CD4-positive, CD25-positive, alpha-beta regulatory T cell (primary cell): ENCODE measurements at regions not wholly inside any gene's neighbourhood (a gene's known extent, or its start where the extent isn't known, plus 50 kb on each side); places are given as distances from the start of the nearest gene placed in this dataset.

Experiments used
- ATAC-seq, 2 donors: fragments of 150-1000 bp; cut with Tn5 transposase; one replicate each; pipeline ENCODE4 v1.10.0; 2021; ENCODE audit warnings: low read depth in 2 of 2, moderate number of reproducible peaks in 2 of 2, moderate library complexity in 1 of 2
- DNase-seq, 3 donors: peaks; one replicate each; pipeline versions ENCODE4 v3.0.0 to v3.0.0-alpha.2; 2012 to 2022; ENCODE audit warnings: mixed read lengths in 1 of 3
- H3K27ac ChIP-seq: one replicate; pipeline ENCODE4 v1.7.0; 2013; ENCODE audit warnings: mild to moderate bottlenecking, low read length; ENCODE audit not compliant: insufficient read depth, poor library complexity, severe bottlenecking
- H3K27me3 ChIP-seq: one replicate; pipeline ENCODE4 v1.7.0; 2013; ENCODE audit warnings: low read length; ENCODE audit not compliant: control insufficient read depth, insufficient read depth
- H3K36me3 ChIP-seq: one replicate; pipeline ENCODE4 v1.7.0; 2013; ENCODE audit warnings: mild to moderate bottlenecking, low read length, moderate library complexity; ENCODE audit not compliant: control insufficient read depth, insufficient read depth
- H3K4me1 ChIP-seq: 2 replicates; pipeline ENCODE4 v1.7.0; 2013; ENCODE audit warnings: mild to moderate bottlenecking, low read length; ENCODE audit not compliant: insufficient read depth, control insufficient read depth, poor library complexity, severe bottlenecking
- H3K4me3 ChIP-seq: one replicate; pipeline ENCODE4 v1.7.0; 2013; ENCODE audit warnings: low read depth, mild to moderate bottlenecking, low read length, moderate library complexity
- H3K9me3 ChIP-seq, 2 experiments: 1 replicate in 1 of 2; 2 replicates in 1 of 2; pipeline ENCODE4 v1.7.0; 2013; ENCODE audit warnings: low read length in 2 of 2, mild to moderate bottlenecking in 1 of 2, moderate library complexity in 1 of 2; ENCODE audit not compliant: control insufficient read depth in 2 of 2
- H3K27ac Mint-ChIP-seq, 3 donors: one replicate each; pipeline ENCODE4 v1.8.0; 2020 to 2022; ENCODE audit warnings: mild to moderate bottlenecking in 3 of 3, mixed read lengths in 3 of 3, moderate library complexity in 2 of 3
- H3K27me3 Mint-ChIP-seq: one replicate; pipeline ENCODE4 v1.8.0; 2022; ENCODE audit warnings: mild to moderate bottlenecking, mixed read lengths
- H3K36me3 Mint-ChIP-seq: one replicate; pipeline ENCODE4 v1.8.0; 2020; ENCODE audit warnings: mixed read lengths
- H3K4me1 Mint-ChIP-seq, 4 donors: one replicate each; pipeline ENCODE4 v1.8.0; 2020 to 2022; ENCODE audit warnings: mixed read lengths in 4 of 4, mild to moderate bottlenecking in 1 of 4
- H3K4me3 Mint-ChIP-seq, 4 donors: one replicate each; pipeline ENCODE4 v1.8.0; 2020 to 2022; ENCODE audit warnings: mild to moderate bottlenecking in 4 of 4, mixed read lengths in 4 of 4, moderate library complexity in 3 of 4
- H3K9me3 Mint-ChIP-seq, 7 donors: one replicate each; pipeline ENCODE4 v1.8.0; 2020 to 2022; ENCODE audit warnings: mixed read lengths in 7 of 7, mild to moderate bottlenecking in 3 of 7, moderate library complexity in 2 of 7

- Mint-ChIP-seq H3K9me3 (peaks cover 0 to 14% (median 5%) of the 10 kb centered on the region in 7 donors), H3K27ac (no peak overlapping the region), H3K4me1 (no peaks in the 10 kb centered on the region), H3K4me3 (no peak overlapping the region), H3K36me3 (no peaks in the 10 kb centered on the region), H3K27me3 (no peaks in the 10 kb centered on the region)
- no peak for DNase-seq
- H3K4me1 ChIP-seq: no peaks in the 10 kb centered on the region
- no peak overlapping the region for H3K4me3 ChIP-seq
- H3K27ac ChIP-seq: no peak overlapping the region
- no peaks in the 10 kb centered on the region for H3K9me3 ChIP-seq
- no peaks in the 10 kb centered on the region for H3K27me3 ChIP-seq
- H3K36me3 ChIP-seq: no peaks in the 10 kb centered on the region
- ATAC-seq: no peak
Measured at GRCh38 chr18:37987901-37988300, 422.3 kb upstream of the CELF4 start.

GRCh38 chr18:37986665-37987064, 421.1 kb upstream of the CELF4 start:
- H3K4me1 Mint-ChIP-seq: no peaks in the 10 kb centered on the region
- Histone ChIP-seq H3K4me1 (no peaks in the 10 kb centered on the region), H3K27ac (no peak overlapping the region), H3K36me3 (no peaks in the 10 kb centered on the region), H3K4me3 (no peak overlapping the region), H3K9me3 (no peaks in the 10 kb centered on the region), H3K27me3 (no peaks in the 10 kb centered on the region)
- ATAC-seq (no peak), DNase-seq (no peak)
- H3K4me3 Mint-ChIP-seq: no peak overlapping the region
- H3K9me3 Mint-ChIP-seq: peaks cover 0 to 20% (median 3%) of the 10 kb centered on the region in 7 donors
- H3K27ac Mint-ChIP-seq: peak overlapping the region in 1 of 3 donors; percentile 75
- no peaks in the 10 kb centered on the region for H3K36me3 Mint-ChIP-seq
- H3K27me3 Mint-ChIP-seq: no peaks in the 10 kb centered on the region

GRCh38 chr18:37985126-37985525, 419.5 kb upstream of the CELF4 start:
- no peaks in the 10 kb centered on the region for H3K9me3 ChIP-seq
- no peaks in the 10 kb centered on the region for H3K27me3 ChIP-seq
- Mint-ChIP-seq H3K36me3 (no peaks in the 10 kb centered on the region), H3K4me3 (no peak overlapping the region), H3K27ac (no peak overlapping the region), H3K9me3 (peaks cover 0 to 13% (median 1%) of the 10 kb centered on the region in 7 donors), H3K4me1 (no peaks in the 10 kb centered on the region), H3K27me3 (no peaks in the 10 kb centered on the region)
- no peak overlapping the region for H3K4me3 ChIP-seq
- no peaks in the 10 kb centered on the region for H3K4me1 ChIP-seq
- DNase-seq (no peak), ATAC-seq (no peak)
- H3K27ac ChIP-seq: no peak overlapping the region
- no peaks in the 10 kb centered on the region for H3K36me3 ChIP-seq

- H3K27me3 Mint-ChIP-seq: no peaks in the 10 kb centered on the region
- H3K9me3 Mint-ChIP-seq: peaks cover 0 to 32% (median 9%) of the 10 kb centered on the region in 7 donors
- H3K4me1 Mint-ChIP-seq: no peaks in the 10 kb centered on the region
- ATAC-seq (no peak), DNase-seq (no peak)
- no peaks in the 10 kb centered on the region for H3K36me3 Mint-ChIP-seq
- no peaks in the 10 kb centered on the region for H3K27me3 ChIP-seq
- H3K4me1 ChIP-seq: no peaks in the 10 kb centered on the region
- H3K9me3 ChIP-seq: no peaks in the 10 kb centered on the region
- H3K27ac ChIP-seq: no peak overlapping the region
- no peaks in the 10 kb centered on the region for H3K36me3 ChIP-seq
- no peak overlapping the region for H3K4me3 ChIP-seq
- no peak overlapping the region for H3K4me3 Mint-ChIP-seq
- H3K27ac Mint-ChIP-seq: no peak overlapping the region
Measured at GRCh38 chr18:37980556-37980955, 415.0 kb upstream of the CELF4 start.

- H3K4me3 Mint-ChIP-seq: no peak overlapping the region
- ATAC-seq (no peak), DNase-seq (no peak)
- H3K27me3 Mint-ChIP-seq: no peaks in the 10 kb centered on the region
- H3K27ac ChIP-seq: no peak overlapping the region
- no peaks in the 10 kb centered on the region for H3K27me3 ChIP-seq
- H3K4me1 Mint-ChIP-seq: no peaks in the 10 kb centered on the region
- H3K36me3 Mint-ChIP-seq: no peaks in the 10 kb centered on the region
- H3K4me3 ChIP-seq: no peak overlapping the region
- H3K9me3 ChIP-seq: no peaks in the 10 kb centered on the region
- H3K36me3 ChIP-seq: no peaks in the 10 kb centered on the region
- H3K27ac Mint-ChIP-seq: no peak overlapping the region
- peaks cover 3 to 41% (median 9%) of the 10 kb centered on the region in 7 donors for H3K9me3 Mint-ChIP-seq
- H3K4me1 ChIP-seq: no peaks in the 10 kb centered on the region
Measured at GRCh38 chr18:37975446-37975845, 409.8 kb upstream of the CELF4 start.

- Histone ChIP-seq H3K27ac (no peak overlapping the region), H3K36me3 (no peaks in the 10 kb centered on the region), H3K4me3 (no peak overlapping the region), H3K4me1 (no peaks in the 10 kb centered on the region), H3K27me3 (no peaks in the 10 kb centered on the region), H3K9me3 (no peaks in the 10 kb centered on the region)
- DNase-seq: no peak
- no peak for ATAC-seq
- H3K27me3 Mint-ChIP-seq: no peaks in the 10 kb centered on the region
- peaks cover 0 to 14% (median 4%) of the 10 kb centered on the region in 7 donors for H3K9me3 Mint-ChIP-seq
- no peaks in the 10 kb centered on the region for H3K4me1 Mint-ChIP-seq
- H3K4me3 Mint-ChIP-seq: no peak overlapping the region
- no peaks in the 10 kb centered on the region for H3K36me3 Mint-ChIP-seq
- no peak overlapping the region for H3K27ac Mint-ChIP-seq
Measured at GRCh38 chr18:37967261-37967660, 401.7 kb upstream of the CELF4 start.

- Histone ChIP-seq H3K4me3 (no peak overlapping the region), H3K9me3 (no peaks in the 10 kb centered on the region), H3K27ac (no peak overlapping the region), H3K4me1 (no peaks in the 10 kb centered on the region), H3K36me3 (no peaks in the 10 kb centered on the region), H3K27me3 (no peaks in the 10 kb centered on the region)
- H3K4me1 Mint-ChIP-seq: no peaks in the 10 kb centered on the region
- no peak overlapping the region for H3K27ac Mint-ChIP-seq
- no peak overlapping the region for H3K4me3 Mint-ChIP-seq
- DNase-seq (no peak), ATAC-seq (no peak)
- H3K36me3 Mint-ChIP-seq: no peaks in the 10 kb centered on the region
- H3K27me3 Mint-ChIP-seq: no peaks in the 10 kb centered on the region
- peaks cover 0 to 16% (median 6%) of the 10 kb centered on the region in 7 donors for H3K9me3 Mint-ChIP-seq
Measured at GRCh38 chr18:37965572-37965970, 400.0 kb upstream of the CELF4 start.

GRCh38 chr18:37964885-37965571, 399.4 kb upstream of the CELF4 start:
- H3K4me3 Mint-ChIP-seq: no peak overlapping the region

More at GRCh38 chr18:37964885-37965571, 399.4 kb upstream of the CELF4 start:
- Histone ChIP-seq H3K4me1 (no peaks in the 10 kb centered on the region), H3K27ac (no peak overlapping the region), H3K27me3 (no peaks in the 10 kb centered on the region), H3K9me3 (no peaks in the 10 kb centered on the region), H3K36me3 (no peaks in the 10 kb centered on the region), H3K4me3 (no peak overlapping the region)
- Mint-ChIP-seq H3K27me3 (no peaks in the 10 kb centered on the region), H3K27ac (no peak overlapping the region), H3K36me3 (no peaks in the 10 kb centered on the region), H3K9me3 (peaks cover 0 to 16% (median 6%) of the 10 kb centered on the region in 7 donors), H3K4me1 (no peaks in the 10 kb centered on the region)
- no peak for ATAC-seq
- DNase-seq: no peak
